B cell (primary cell): ENCODE measurements at regions not wholly inside any gene's neighbourhood (a gene's known extent, or its start where the extent isn't known, plus 50 kb on each side); places are given as distances from the start of the nearest gene placed in this dataset.

Experiments
- CTCF ChIP-seq: fragments of 200-600 bp; IDR thresholded peaks from one replicate; pipeline ENCODE4 v1.8.0; 2022; ENCODE audit warnings: antibody characterized with exemption, mild to moderate bottlenecking
- EZH2 ChIP-seq: IDR thresholded peaks from 2 replicates; pipeline ENCODE4 v1.6.1; 2012; ENCODE audit warnings: borderline replicate concordance, low read depth, mild to moderate bottlenecking, moderate library complexity, low read length; ENCODE audit not compliant: insufficient read depth, poor library complexity, severe bottlenecking

- TF ChIP-seq CTCF, result no peak
- no peak for TF ChIP-seq EZH2
Measured at GRCh38 chr11:103737037-103737622, 299.3 kb upstream of the DDI1 start.
